GM18867 (cell line): ENCODE measurements at regions not wholly inside any gene's neighbourhood (a gene's known extent, or its start where the extent isn't known, plus 50 kb on each side); places are given as distances from the start of the nearest gene placed in this dataset.
"Not testable (repeated sequence)": the region's sequence is repeated elsewhere in the genome, so short reads cannot be mapped to it uniquely, and the experiment has no call there.

Source experiments
- ATAC-seq: cut with Tn5 transposase; IDR thresholded peaks from one replicate; pipeline ENCODE4 v1.9.1; 2021; ENCODE audit warnings: mild to moderate bottlenecking, moderate library complexity; ENCODE audit not compliant: unreplicated experiment

GRCh38 chr22:48734961-48735360 lies 1092.7 kb downstream of the BRD1 start:
- no peak for ATAC-seq

- ATAC-seq: no peak
Measured at GRCh38 chr22:48734359-48734758, 1093.3 kb downstream of the BRD1 start.

GRCh38 chr22:48729499-48730171 lies 1098.0 kb downstream of the BRD1 start:
- no peak for ATAC-seq

- ATAC-seq: no peak
Measured at GRCh38 chr22:48727454-48728058, 1100.1 kb downstream of the BRD1 start.

GRCh38 chr22:48724899-48725298 lies 1102.8 kb downstream of the BRD1 start:
- ATAC-seq: no peak

- ATAC-seq: no peak
Measured at GRCh38 chr22:48722661-48723060, 1105.0 kb downstream of the BRD1 start.

GRCh38 chr22:48721395-48721669 lies 1106.3 kb downstream of the BRD1 start:
- no peak for ATAC-seq

GRCh38 chr22:48720662-48721394 lies 1106.8 kb downstream of the BRD1 start:
- no peak for ATAC-seq

- no peak for ATAC-seq
Measured at GRCh38 chr22:48719978-48720661, 1107.6 kb downstream of the BRD1 start.

- no peak for ATAC-seq
Measured at GRCh38 chr22:48718818-48719500, 1108.7 kb downstream of the BRD1 start.

GRCh38 chr22:48717883-48718817 lies 1109.5 kb downstream of the BRD1 start:
- no peak for ATAC-seq

- no peak for ATAC-seq
Measured at GRCh38 chr22:48717076-48717810, 1110.4 kb downstream of the BRD1 start.

GRCh38 chr22:48716154-48716553 lies 1111.5 kb downstream of the BRD1 start:
- ATAC-seq: not testable (repeated sequence)

- no peak for ATAC-seq
Measured at GRCh38 chr22:48715511-48715910, 1112.2 kb downstream of the BRD1 start.

- ATAC-seq: no peak
Measured at GRCh38 chr22:48714231-48714630, 1113.4 kb downstream of the BRD1 start.

- ATAC-seq: no peak
Measured at GRCh38 chr22:48713272-48714205, 1114.1 kb downstream of the BRD1 start.

GRCh38 chr22:48712558-48713271 lies 1115.0 kb downstream of the BRD1 start:
- ATAC-seq: no peak

- no peak for ATAC-seq
Measured at GRCh38 chr22:48711669-48712068, 1116.0 kb downstream of the BRD1 start.
